ENCODE measurements at regions not wholly inside any gene's neighbourhood (a gene's known extent, or its start where the extent isn't known, plus 50 kb on each side); places are given as distances from the start of the nearest gene placed in this dataset.

DNA sequence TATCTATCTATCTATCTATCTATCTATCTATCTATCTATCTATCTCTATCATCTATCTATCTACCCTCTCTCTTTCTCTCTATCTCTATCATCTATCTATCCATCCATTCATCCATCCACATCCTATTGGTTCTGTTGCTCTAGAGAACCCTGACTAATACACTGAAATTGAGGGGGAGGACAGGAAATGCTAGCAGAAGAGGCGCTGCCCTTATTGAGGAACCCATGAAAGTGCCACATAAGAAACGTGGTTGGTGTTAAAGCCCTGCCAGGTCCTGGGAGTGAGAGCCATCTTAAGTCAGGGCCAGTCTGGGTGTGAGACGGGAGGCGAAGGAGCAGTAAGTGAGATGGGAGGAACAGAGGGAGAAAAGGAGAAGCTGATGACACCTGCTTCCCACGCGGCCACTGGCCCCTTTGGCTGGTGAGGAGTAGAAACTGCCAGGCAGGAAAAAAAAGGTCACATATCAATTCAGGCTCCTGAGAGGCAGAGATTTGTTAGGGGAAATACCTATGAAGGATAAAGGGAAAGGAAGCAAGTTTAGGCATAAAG lies 87.9 kb upstream of the PLET1 start:
- TF ChIP-seq, protein P1, sequence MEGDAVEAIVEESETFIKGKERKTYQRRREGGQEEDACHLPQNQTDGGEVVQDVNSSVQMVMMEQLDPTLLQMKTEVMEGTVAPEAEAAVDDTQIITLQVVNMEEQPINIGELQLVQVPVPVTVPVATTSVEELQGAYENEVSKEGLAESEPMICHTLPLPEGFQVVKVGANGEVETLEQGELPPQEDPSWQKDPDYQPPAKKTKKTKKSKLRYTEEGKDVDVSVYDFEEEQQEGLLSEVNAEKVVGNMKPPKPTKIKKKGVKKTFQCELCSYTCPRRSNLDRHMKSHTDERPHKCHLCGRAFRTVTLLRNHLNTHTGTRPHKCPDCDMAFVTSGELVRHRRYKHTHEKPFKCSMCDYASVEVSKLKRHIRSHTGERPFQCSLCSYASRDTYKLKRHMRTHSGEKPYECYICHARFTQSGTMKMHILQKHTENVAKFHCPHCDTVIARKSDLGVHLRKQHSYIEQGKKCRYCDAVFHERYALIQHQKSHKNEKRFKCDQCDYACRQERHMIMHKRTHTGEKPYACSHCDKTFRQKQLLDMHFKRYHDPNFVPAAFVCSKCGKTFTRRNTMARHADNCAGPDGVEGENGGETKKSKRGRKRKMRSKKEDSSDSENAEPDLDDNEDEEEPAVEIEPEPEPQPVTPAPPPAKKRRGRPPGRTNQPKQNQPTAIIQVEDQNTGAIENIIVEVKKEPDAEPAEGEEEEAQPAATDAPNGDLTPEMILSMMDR (IDR thresholded peaks at IDR 0.05; ENCODE audit: low read depth, low read length, poor library complexity, severe bottlenecking), result no peak
- no peak for TF ChIP-seq EZH2phosphoT487 (IDR thresholded peaks at IDR 0.05; ENCODE audit: borderline replicate concordance, low read length)

Measured in DOHH2 (cell line).